ENCODE measurements at regions not wholly inside any gene's neighbourhood (a gene's known extent, or its start where the extent isn't known, plus 50 kb on each side); places are given as distances from the start of the nearest gene placed in this dataset.
A peak's percentile ranks its signal among the peaks of the same experiment; 100 is the strongest.
"Not testable (repeated sequence)": the region's sequence is repeated elsewhere in the genome, so short reads cannot be mapped to it uniquely, and the experiment has no call there.

- DNase-seq (ENCODE audit: low spot score), result no peak
Measured at GRCh38 chr2:56801770-56802169, 618.0 kb downstream of the CCDC85A start.

DNA sequence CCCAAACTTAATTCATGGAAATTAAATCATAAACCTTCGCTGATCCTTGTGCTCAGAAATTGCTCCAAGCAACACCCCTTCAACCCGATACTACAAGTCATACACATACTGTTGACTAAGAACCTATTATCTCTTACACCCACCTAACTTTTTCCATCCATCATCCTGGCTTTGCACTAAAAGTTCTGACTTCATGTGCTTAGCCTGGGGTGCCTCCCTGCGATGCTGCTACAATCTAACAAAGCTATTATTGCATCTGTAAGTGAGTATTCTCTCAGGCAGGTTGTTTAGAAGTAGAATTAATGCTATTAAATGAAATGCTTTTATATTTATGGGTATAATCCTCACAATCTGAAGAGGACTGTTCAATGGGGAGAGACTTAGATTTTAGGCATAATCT is 619.8 kb downstream of the CCDC85A start:
- no peak for DNase-seq (ENCODE audit: low spot score)

- DNase-seq (ENCODE audit: low spot score), result peak; percentile 59
Measured at GRCh38 chr2:56806924-56807323, 623.1 kb downstream of the CCDC85A start.

- no peak for DNase-seq (ENCODE audit: low spot score)
Measured at GRCh38 chr2:56807861-56808260, 624.1 kb downstream of the CCDC85A start.

GRCh38 chr2:56811401-56811800 is 627.6 kb downstream of the CCDC85A start:
- no peak for DNase-seq (ENCODE audit: low spot score)

GRCh38 chr2:56812432-56812831 is 628.6 kb downstream of the CCDC85A start:
- no peak for DNase-seq (ENCODE audit: low spot score)

DNA sequence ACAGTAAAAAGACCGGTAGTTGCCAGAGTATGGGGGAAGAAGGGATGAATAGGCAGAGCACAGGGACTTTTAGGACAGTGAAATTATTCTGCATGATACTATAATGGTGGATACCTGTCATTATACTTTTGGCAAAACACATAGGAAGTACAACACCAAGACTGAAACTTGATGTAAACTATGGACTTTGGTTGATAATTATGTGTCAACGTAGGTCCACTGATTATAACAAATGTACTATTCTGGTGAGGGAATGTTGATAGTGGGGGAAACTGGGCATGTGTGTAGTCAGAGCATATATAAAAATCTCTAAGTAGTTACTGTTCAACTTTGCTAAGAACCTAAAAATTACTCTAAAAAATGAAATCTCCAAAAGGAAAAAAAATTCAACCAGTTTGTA is 629.7 kb downstream of the CCDC85A start:
- DNase-seq (ENCODE audit: low spot score), result no peak

DNA sequence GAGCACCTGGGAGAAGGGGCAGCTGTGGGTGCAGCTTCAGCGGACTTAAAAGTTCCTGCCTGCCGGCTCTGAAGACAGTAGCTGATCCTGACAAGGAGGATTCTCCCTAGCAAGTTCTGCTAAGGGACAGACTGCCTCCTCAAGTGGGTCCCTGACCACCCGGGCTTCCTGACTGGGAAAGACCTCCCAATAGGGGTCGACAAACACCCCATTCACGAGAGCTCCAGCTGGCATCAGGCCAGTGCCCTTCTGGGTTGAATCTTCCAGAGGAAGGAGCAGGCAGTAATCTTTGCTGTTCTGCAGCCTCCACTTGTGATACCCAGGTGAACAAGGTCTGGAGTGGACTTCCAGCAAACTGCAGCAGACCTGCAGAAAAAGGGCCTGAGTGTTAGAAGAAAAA is 632.9 kb downstream of the CCDC85A start:
- DNase-seq (ENCODE audit: low spot score), result no peak

DNA sequence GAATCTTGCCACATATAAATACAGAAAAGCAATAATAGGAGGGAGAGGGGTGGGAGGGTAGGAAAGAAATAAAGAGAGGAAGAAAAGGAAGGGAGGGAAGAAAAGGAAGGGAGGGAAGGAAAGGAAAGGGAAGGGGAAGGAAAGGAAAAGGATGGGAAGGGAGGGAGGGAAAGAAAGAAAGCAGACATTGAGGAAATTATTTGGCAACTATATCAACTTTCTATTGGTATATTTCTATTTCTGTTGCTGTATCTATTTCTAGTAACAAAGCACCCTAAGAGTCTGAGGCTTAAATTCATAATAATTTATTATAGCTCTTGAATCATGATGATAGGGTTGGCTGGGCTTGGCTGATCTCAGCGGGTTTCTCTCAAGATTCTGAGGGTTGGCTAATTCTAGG is 648.0 kb downstream of the CCDC85A start:
- no peak for DNase-seq (ENCODE audit: low spot score)

- no peak for DNase-seq (ENCODE audit: low spot score)
Measured at GRCh38 chr2:56834686-56835085, 650.9 kb downstream of the CCDC85A start.

GRCh38 chr2:56840009-56840408 is 656.2 kb downstream of the CCDC85A start:
- DNase-seq (ENCODE audit: low spot score), result not testable (repeated sequence)

DNA sequence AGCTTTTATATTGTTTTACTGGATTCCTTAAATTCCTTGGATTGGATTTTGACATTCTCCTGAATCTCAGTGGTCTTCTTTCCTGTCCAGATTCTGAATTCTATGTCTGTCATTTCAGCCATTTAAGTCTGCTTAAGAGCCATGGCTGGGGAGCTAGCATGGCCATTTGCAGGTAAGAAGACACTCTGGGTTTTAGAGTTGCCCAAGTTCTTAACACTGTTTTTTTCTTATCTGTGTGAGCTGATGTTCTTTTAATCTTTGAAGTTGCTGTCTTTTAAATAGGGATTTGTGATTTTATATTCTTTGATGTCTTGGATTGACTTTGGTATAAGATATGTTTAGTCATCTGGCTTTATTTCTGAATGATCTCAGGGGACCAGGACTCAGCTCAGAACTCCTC is 677.2 kb downstream of the CCDC85A start:
- DNase-seq (ENCODE audit: low spot score), result no peak

DNA sequence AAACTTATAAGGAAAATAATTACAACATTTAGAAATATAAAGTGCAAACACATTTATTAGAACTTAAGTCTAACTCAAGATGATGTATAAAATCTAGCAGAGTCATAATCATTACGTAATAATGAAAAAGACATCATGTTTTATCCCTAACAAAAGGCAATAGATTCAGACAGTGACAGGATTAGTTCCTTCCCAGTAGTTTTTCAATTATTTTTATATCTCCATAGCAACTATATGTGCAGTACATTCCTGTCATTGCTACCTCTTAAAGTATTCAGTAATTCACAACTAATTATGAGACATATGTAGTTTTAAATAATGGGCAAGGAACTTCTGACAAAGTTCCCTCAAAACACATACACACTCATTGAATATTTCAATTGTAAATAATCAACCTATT is 687.9 kb downstream of the CCDC85A start:
- no peak for DNase-seq (ENCODE audit: low spot score)

- no peak for DNase-seq (ENCODE audit: low spot score)
Measured at GRCh38 chr2:56874717-56875116, 690.9 kb downstream of the CCDC85A start.

DNA sequence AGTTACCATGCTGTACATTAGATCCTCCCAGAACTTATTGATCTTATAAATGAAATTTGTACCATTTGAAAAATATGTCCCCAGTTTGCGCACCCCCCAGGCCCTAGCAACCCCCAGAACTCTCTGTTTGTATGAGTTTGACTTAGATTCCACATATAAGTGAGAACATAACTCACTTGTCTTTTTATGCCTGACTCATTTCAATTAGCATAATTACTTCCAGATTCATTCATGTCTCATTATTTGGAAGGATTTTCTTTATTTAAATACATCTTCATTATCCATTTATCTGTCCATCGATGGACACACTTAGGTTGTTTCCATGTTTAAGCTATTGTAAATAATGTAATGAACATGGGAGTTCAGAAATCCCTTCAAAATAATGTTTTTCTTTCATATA is 705.9 kb downstream of the CCDC85A start:
- DNase-seq (ENCODE audit: low spot score), result no peak

GRCh38 chr2:56892382-56892781 is 708.6 kb downstream of the CCDC85A start:
- DNase-seq (ENCODE audit: low spot score), result no peak

- DNase-seq (ENCODE audit: low spot score), result no peak
Measured at GRCh38 chr2:56898986-56899385, 715.2 kb downstream of the CCDC85A start.

DNA sequence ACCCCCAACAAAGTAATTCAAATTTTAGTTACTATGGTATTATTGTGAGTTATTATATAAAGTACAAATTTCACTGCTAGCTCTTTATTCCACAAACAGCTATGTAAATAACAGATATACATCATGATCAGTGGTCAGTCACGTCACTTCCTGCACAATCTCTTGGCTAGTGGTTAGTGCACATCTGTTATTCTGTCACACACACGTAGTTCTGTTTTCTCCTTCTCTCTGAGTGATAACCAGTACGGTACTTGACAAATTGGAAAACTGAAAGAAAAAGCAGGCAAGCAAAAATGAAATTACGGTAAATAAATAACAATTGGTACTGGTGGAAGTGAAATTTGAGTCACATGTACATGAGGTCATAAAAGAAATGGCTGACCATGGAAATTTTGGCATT is 728.7 kb downstream of the CCDC85A start:
- no peak for DNase-seq (ENCODE audit: low spot score)

GRCh38 chr2:56918790-56919189 is 735.0 kb downstream of the CCDC85A start:
- DNase-seq (ENCODE audit: low spot score), result no peak

GRCh38 chr2:56933976-56934375 is 750.2 kb downstream of the CCDC85A start:
- no peak for DNase-seq (ENCODE audit: low spot score)

DNA sequence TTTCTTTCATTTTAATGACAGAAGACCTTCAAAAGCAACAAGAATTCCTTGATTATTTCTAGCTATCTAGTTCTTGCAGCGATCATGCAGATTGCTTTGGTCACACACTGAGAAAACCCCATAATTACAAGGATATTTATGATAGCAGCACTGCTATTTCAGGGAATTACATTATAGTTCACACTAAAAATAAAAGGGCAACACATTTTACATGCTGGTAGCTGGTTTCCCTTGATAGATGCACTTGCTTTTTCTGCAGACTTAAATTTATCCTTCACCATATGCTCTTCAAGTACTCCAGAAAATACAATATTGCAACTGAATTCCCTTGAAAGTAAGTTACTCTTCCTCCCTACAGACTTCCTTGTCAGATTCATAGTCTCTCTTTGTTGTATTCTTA is 751.1 kb downstream of the CCDC85A start:
- DNase-seq (ENCODE audit: low spot score), result no peak

- no peak for DNase-seq (ENCODE audit: low spot score)
Measured at GRCh38 chr2:56940054-56940453, 756.3 kb downstream of the CCDC85A start.

- DNase-seq (ENCODE audit: low spot score), result no peak
Measured at GRCh38 chr2:56952871-56953270, 769.1 kb downstream of the CCDC85A start.

DNA sequence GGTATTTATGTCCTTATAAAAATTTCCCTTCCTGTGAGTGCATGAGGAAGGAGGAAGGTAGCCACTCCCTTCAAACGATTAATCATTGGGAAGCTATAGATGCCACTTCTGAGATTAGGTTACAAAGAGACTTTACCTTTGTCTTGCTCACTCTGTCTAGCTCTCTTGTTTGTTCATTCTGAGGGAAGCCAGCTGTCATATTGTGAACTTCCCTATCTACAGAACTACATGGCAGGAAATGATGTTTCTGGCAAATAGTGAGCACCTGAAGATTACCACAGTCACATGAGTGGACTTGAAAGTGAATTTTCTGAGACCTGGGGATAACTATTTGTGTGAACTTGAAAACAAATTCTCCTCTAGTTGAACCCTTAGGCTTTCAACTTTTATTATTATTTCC is 776.8 kb downstream of the CCDC85A start:
- DNase-seq (ENCODE audit: low spot score), result no peak

GRCh38 chr2:56962673-56963072 is 778.9 kb downstream of the CCDC85A start:
- no peak for DNase-seq (ENCODE audit: low spot score)
